ENCODE measurements at regions not wholly inside any gene's neighbourhood (a gene's known extent, or its start where the extent isn't known, plus 50 kb on each side); places are given as distances from the start of the nearest gene placed in this dataset.

GRCh38 chr13:57438072-57438471, 193.5 kb upstream of the PCDH17 start:
- Histone ChIP-seq H3K4me2 (ENCODE audit: low read length) (no peak overlapping the region), H3K4me1 (ENCODE audit: control insufficient read depth in 1 of 2, insufficient read depth in 2 of 2, low read length in 2 of 2) (no peaks in the 10 kb centered on the region), H3K36me3 (ENCODE audit: control insufficient read depth in 1 of 2, insufficient read depth in 2 of 2, low read length in 2 of 2) (no peaks in the 10 kb centered on the region), H2AFZ (ENCODE audit: low read depth, low read length, poor library complexity, severe bottlenecking) (no peak overlapping the region), H3K9ac (ENCODE audit: low read length) (no peak overlapping the region), H3K9me3 (ENCODE audit: control insufficient read depth in 1 of 2, insufficient read depth in 1 of 2, low read depth in 1 of 2, low read length in 2 of 2) (peaks cover 4 to 12% of the 10 kb centered on the region in 2 experiments; a peak in 2 of 4 replicates), H3K27me3 (ENCODE audit: insufficient read depth, low read length) (no peaks in the 10 kb centered on the region), H3K9me2 (ENCODE audit: insufficient read depth) (no peaks in the 10 kb centered on the region), H3K4me3 (replicated peaks in 1 of 2; ENCODE audit: low read depth in 1 of 2, low read length in 2 of 2) (no peak overlapping the region), H3K27ac (ENCODE audit: low read depth, low read length) (no peak overlapping the region), H3K79me2 (ENCODE audit: insufficient read depth, low read length) (no peaks in the 10 kb centered on the region), H4K20me1 (ENCODE audit: insufficient read depth) (no peaks in the 10 kb centered on the region)
- intact Hi-C loops (cut with micrococcal nuclease) = no loop called here
- POLR2A ChIA-PET = no interaction called here
- DNase-seq (ENCODE audit: low read depth, low spot score) (no peak), ATAC-seq (no peak)
- CTCF ChIA-PET = no interaction called here
- RAD21 ChIA-PET (ENCODE audit: low non-redundant PET in 1 of 2, low total read pairs in 2 of 2, uncharacterized antibody in 2 of 2, unreplicated experiment in 2 of 2) = no interaction called here
- BruUV-seq (replicated peaks) = no TSS peak
- TF ChIP-seq CTCF (IDR thresholded peaks at IDR 0.05 in 2 of 3, conservative IDR thresholded peaks at IDR 0.05 in 1 of 3; ENCODE audit: borderline replicate concordance in 1 of 3, insufficient read depth in 1 of 3, low read depth in 2 of 3, low read length in 2 of 3) = no peak
- TF ChIP-seq CEBPB (IDR thresholded peaks at IDR 0.05; ENCODE audit: low read depth) = no peak
- no peak for TF ChIP-seq REST (IDR thresholded peaks at IDR 0.05; ENCODE audit: low read depth)
- TF ChIP-seq ZBTB33 (IDR thresholded peaks at IDR 0.05; ENCODE audit: extremely low read depth, insufficient replicate concordance, low read length) = no peak
- no peak for TF ChIP-seq JUND (IDR thresholded peaks at IDR 0.05)
- TF ChIP-seq ZFX (IDR thresholded peaks at IDR 0.05) = no peak
- TF ChIP-seq SP1 (IDR thresholded peaks at IDR 0.05; ENCODE audit: low read depth) = no peak
- no peak for TF ChIP-seq POLR2AphosphoS5 (IDR thresholded peaks at IDR 0.05; ENCODE audit: low read depth, low read length)
- no peak for TF ChIP-seq ZNF274 (IDR thresholded peaks at IDR 0.05; ENCODE audit: low read depth, low read length)
- TF ChIP-seq SRF (IDR thresholded peaks at IDR 0.05; ENCODE audit: low read depth) = no peak
- no peak for TF ChIP-seq EGR1 (IDR thresholded peaks at IDR 0.05; ENCODE audit: low read depth)
- no peak for TF ChIP-seq POLR2A (IDR thresholded peaks at IDR 0.05; ENCODE audit: borderline replicate concordance, extremely low read depth, insufficient read depth, insufficient read length)
- TF ChIP-seq ELF1 (IDR thresholded peaks at IDR 0.05; ENCODE audit: borderline replicate concordance, low read depth) = no peak
- no peak for TF ChIP-seq TCF7L2 (IDR thresholded peaks at IDR 0.05; ENCODE audit: borderline replicate concordance, extremely low read depth, insufficient read depth, insufficient read length)
- TF ChIP-seq EZH2phosphoT487 (IDR thresholded peaks at IDR 0.05; ENCODE audit: borderline replicate concordance) = no peak
- TF ChIP-seq SIN3A (IDR thresholded peaks at IDR 0.05; ENCODE audit: low read depth) = no peak
- TF ChIP-seq EZH2 (IDR thresholded peaks at IDR 0.05) = no peak
